ENCODE measurements at regions not wholly inside any gene's neighbourhood (a gene's known extent, or its start where the extent isn't known, plus 50 kb on each side); places are given as distances from the start of the nearest gene placed in this dataset.

DNA sequence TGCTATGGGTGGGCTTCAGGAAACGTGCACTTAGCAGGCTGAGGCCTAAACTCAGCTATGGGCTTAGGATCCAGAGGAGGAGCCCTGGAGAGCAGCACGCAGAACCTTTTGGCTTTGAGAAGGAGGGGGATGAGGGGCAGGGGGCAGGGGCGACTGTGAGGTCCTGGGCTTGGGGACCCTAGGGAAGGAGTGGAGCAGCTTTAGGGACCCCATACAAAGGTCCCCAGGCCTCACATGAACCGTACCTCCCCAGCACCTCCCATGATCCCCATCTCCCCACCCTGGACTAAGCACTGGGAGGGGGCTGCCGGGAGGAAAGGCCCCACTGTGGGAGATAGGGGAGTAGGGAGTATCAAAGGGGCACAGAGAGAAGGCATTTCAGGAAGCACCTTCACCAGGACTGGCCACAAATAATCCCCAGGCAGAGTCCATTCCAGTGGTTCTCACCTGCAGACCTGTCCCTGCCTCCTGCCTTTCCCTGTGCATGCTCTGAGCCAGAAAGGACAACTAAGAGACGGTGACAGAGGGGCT lies 62.0 kb upstream of the KLF13 start:
- no peak for DNase-seq

DNA sequence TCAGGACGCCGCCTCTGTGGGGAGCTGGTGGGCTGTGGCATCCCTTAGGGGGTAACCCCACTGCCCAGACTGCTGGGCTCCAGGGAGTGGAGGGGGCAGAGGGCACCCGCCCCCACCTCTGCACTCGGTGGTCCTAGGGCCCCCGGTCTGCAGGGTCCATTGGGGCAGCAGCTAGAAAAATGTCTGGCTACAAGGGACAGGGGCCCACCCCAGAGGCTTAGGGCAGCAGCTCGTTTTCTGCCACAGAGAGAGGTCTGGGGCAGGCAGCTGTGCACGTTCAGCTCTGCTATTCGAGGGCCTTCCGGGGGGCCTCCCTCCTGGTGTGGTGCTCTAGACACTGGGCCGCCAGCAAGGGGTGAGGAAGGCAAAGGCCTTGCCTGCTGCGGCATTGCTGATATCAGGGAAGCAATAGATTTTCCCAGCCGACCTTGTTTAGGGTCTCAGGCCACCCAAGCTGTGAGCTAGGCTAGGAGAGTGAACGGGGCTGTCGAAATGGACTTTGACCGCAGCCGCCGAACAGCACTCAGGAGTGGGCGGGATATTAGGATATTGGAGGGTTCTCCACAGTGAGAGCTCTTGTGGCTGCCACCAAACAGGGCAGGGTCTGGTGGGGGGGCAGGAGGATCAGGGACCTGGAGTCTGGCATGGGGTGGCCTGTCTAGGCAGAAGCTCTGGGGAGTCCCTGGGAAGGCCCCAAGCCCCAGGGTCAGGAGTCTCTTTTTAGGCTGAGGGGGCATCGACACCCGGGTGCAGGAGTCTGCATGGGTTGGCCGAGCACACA lies 61.4 kb upstream of the KLF13 start:
- no peak for DNase-seq

DNA sequence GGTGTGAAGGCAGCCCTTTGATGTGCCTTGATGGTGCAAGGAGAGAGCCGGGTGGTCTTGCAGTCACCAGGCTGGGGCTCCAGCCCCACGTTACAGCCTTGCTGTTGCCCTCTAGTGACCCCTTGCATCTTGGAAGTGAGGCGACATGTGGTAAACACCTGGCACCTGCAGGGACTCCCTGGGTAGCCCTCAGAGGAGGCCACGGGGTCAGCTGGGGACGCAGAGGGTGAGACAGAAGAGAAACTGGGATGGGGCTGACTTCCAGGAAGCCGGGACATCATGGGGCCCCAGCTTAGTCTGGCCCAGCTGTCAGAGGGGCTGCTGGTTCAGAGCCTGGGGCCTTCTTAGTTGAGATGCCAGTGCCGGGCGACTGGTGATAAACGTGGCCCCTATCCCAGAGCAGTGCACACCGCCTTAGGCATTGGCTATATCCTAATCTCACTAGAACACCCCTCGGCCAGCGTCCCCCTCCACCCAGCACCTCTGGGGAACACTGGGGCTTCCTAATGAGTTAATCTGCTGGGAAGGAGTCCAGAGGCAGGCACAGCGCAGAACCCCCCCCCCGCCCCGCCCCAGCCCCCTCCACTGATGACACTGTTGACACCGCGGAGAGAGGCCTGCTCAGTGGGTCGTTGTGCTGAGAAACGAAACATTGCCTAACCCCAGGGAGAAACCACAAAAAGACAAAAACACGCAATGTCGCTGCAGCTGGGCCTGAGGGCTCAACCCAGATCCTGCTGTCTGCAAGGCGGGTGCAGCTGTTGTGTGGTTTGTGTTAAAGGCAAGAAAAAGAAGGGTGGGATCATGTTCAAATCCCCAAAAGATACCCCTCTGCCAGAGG lies 60.5 kb upstream of the KLF13 start:
- no peak for DNase-seq

GRCh38 chr15:31266712-31267111 lies 59.9 kb upstream of the KLF13 start:
- no peak for DNase-seq

DNA sequence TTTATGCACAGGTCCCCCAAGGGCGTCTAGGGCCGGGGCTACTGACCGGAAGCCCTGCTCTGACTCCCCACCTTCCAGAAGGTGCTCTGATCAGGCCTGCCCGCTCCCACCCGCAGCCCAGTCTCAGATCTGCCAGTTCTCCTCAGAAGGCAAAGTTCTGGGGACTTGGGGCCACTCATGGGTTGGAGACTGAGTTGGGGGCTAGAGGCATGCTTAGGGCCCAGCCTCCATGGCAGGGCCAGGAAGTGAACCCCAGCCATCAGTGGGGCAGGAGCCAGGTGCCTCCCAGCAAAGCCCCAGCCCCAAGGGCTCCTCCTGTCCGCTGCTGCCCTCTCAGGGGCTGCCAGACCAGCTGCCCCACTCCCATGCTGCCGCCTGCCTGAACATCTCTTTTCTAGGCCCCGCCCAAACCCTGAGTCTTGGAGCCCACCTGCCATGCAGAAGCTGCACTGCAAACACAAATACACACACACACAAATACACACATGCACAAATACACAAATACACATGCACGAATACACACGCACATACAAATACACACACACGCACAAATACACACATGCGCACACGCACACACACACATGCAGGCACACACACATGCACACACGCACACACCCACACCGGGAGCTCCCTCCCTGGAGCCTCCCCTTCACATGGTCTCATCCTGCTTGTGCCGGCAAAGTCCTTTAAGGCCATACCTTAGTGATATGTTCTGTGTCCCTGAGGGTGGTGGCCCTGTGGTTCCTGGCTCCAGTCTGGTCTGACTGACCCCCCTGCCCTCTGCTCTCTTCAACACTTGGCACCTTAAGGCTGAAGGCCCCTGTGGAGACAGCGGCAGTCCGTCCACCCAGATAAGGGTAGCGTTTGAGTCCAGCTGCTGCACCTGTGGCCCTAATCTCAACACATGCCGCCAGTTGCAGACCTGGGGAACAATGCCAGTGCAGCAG lies 59.2 kb upstream of the KLF13 start:
- no peak for DNase-seq

- no peak for DNase-seq
Observed at GRCh38 chr15:31268108-31268501, 58.5 kb upstream of the KLF13 start.

- DNase-seq = peak; percentile 19
Observed at GRCh38 chr15:31268911-31269784, 57.5 kb upstream of the KLF13 start.

GRCh38 chr15:31269816-31270575 lies 56.6 kb upstream of the KLF13 start:
- DNase-seq = no peak

GRCh38 chr15:31270767-31271166 lies 55.9 kb upstream of the KLF13 start:
- no peak for DNase-seq

- DNase-seq = no peak
Observed at GRCh38 chr15:31271224-31271635, 55.4 kb upstream of the KLF13 start.

DNA sequence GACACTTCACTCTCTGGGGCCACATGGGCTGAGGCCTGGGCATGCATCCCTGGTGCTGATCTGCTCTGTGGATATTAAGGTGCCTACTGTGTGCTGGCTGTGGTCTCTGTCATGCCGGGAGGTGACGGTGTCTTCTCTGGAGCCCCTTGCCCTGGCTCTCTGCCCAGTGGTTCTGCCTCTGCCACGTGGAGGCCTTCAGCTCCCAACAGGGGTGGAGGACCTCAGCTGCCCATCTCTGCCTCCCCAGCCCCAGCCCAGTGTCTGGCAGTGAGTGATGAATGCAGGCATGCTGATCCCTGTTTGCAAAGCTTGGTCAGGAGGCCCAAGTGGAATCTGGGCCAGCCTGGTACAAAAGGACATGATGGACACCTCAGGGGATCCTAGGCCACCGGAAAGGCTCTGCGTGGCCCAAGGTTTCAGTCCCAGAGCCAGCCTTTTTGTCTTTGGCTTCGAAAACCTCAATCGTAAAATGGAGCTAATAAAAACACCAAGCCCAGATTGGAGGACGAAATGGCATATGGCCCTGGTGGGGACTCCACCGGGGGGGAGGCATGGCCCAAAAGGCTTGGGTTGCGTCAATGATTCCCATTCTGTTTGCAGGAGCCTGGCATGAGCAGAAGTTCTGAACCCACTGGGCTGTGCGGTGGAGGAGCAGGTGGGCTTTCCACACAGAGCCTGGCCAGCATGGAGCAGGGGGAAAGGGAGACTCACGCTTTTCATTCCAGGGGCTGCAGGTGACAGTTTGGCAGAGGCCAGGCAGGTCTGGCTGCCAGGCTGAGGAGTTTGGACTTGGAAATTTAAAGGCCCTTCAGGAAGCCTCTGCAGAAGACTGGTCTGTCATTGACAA lies 54.7 kb upstream of the KLF13 start:
- DNase-seq = no peak

DNA sequence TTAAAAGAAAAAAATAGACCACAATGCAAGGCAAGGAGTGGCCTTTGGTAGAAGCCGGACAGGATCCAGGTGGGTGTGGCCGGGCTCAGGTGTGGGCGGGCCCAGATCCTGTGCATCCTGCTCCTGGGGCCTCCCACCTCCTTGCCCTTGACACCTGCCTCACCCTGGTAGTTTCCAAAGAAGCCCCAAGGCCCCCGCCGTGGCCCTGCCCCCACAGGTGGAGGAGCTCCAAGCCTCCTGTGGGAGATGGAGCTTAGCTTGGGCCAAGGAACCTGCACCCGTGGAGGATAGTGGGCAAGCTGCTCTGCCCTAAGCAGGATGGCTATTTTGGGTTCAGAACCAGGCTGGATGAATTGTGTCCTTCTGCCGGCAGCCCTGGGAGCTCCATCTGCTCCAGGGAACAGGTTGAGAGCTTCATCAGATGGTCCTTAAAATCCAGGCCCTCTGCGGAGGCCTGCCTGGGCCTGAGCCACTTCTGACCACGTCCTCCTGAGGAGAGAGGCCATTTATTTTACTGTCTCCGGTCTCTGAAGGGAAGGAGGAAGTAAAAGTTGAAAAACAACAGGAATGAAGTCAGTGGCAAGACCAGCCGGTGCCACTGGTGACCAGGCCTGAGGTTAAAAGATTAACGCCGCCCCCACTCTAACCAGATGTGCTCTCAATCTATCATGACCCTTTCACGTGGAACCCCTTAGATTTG lies 53.9 kb upstream of the KLF13 start:
- DNase-seq = no peak

GRCh38 chr15:31273258-31273941 lies 53.2 kb upstream of the KLF13 start:
- no peak for DNase-seq

DNA sequence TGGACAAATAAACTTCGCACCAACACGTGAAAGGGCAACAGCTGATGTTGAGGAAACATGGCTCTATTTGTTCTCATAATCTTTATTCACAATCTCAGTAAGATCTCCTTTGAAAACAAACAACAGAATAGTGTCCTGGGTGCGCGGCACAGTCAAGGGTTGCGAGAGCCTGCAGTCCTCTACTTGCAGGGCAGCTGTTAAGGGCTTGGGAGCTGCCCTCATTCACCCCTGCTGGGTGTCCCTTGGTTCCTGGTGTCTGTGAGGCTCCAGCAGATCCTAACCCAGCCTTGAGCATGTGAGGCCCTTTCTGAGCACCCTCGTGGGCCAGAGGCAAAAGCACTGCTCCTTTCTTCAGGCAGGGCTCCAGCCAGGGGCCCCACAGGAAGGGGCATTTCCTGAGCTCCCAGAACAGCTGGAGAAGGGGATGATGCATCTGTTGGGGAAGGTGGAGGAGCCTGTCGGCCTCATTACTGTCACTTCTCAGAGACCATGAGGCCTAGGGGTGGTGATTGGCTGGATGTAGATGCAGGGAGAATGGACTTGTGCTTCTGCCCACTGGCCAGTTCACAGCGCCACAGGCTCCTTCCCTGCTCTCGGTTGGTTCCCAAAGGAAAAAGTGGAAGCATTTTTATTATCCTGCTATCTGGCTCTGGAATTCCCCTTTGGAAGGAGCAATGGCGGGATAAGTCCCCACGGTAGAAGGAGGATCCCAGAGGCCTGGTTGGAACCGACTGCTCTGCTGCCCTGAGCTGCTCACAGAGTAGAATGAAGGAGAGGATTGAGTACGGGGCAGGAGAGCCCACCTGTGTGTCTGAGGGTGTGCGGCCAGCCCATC lies 51.9 kb upstream of the KLF13 start:
- no peak for DNase-seq

DNA sequence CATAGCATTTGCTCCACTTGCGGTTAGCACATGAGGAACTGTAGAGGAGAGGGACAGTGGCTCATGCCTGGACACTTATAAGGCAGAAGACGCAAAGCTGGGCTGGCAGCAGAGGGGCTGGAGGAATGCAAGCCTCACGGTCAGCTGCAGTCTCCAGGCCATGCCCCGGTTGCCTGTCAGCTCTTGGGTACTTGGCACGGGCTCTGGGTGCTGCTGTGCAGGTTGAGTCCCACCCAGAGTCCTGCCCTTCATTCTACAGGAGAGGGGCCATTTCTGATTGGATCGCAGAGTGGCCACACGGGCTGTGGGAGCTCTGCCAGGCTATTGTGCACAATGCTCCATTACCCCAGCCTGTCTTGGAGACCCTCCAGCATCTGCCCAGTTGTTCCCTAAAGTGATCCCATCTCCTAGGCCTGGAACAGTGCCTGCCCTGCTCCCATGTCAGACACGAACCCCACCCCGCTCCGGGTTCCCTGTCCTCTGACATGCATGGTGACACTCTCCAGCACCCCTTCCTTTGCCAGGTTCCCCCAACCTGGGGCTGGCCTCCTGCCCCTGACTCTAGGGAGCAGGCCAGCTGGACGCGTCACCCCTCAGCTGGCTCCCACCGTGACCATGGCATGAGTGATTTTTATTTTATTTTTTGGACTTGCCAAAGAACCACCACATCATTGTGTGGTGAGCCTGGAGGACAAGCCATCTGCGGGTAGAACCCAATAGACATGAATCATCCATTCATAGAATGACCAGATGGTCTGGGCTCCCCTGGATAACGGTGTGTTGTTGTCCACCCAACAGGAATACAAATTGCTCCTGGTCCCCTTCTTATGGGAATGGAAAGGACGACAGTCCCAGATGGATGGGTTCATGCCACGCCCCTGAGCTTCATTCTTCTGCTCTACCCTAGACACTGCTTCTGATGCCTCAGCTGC lies 51.0 kb upstream of the KLF13 start:
- DNase-seq = no peak

DNA sequence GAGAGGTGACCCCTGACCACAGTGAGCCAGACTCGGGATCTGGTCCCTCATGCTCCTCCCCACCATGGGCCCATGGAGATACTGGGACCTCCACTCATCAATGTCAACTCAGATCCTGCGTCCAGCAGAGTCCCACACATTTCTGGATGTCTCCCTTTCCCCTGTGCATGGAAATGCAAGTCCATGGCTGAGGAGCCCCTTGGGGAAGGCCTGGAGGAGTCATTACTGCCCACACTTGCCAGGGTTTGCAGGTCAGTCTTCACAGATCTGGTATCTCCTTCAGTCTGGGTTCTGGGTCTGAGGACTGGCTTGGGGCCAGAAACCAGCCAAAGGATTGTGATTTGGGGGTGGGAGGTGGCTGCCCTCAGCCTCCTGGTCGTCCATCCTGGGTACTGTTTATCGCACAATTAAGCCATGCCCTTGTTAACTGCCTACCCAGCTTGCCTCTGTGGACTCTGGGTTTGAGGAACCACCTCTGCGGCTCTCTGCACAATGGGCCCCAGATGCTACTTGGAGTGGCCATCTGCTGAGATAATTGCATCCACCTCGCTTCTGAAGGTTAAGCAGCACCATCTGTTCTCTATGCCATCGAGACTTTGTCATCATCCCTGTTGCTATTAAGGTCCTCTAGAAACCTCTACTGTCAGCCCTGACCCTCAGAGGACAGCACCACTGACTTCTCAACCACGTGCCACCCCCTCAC lies 49.9 kb upstream of the KLF13 start:
- DNase-seq = no peak

Measured in NCI-H187 treated with DMSO at 0.1 percent for 48 hours (cell line).